Body of pancreas (tissue), 4 donors: ENCODE measurements at regions not wholly inside any gene's neighbourhood (a gene's known extent, or its start where the extent isn't known, plus 50 kb on each side); places are given as distances from the start of the nearest gene placed in this dataset.
"Not testable (repeated sequence)": the region's sequence is repeated elsewhere in the genome, so short reads cannot be mapped to it uniquely, and the experiment has no call there.

Source experiments
- ATAC-seq: fragments of 150-250 bp; one replicate; pipeline ENCODE4 v1.9.1; 2016
- DNase-seq, 4 donors: peaks; one replicate each; pipeline ENCODE4 v3.0.0-alpha.2; 2019
- H3K27ac ChIP-seq, 4 donors: fragments of 200-600 bp; sonication (generic); 1 replicate in 3 of 4; 2 replicates in 1 of 4; pipeline versions ENCODE4 v1.5.1 to v1.6.1; 2016 to 2019; ENCODE audit warnings: mild to moderate bottlenecking in 1 of 4, mixed read lengths in 1 of 4, moderate library complexity in 1 of 4
- H3K27me3 ChIP-seq, 2 donors: fragments of 200-600 bp; sonication (generic); one replicate each; pipeline ENCODE4 v1.6.0; 2016; ENCODE audit warnings: mild to moderate bottlenecking in 1 of 2
- H3K36me3 ChIP-seq, 2 donors: fragments of 200-600 bp; sonication (generic); replicated peaks in 1 of 2; 2 replicates each; pipeline ENCODE4 v1.5.1; 2016; ENCODE audit warnings: low read depth in 2 of 2; ENCODE audit not compliant: insufficient read depth in 1 of 2
- H3K4me1 ChIP-seq: fragments of 200-600 bp; sonication (generic); one replicate; pipeline ENCODE4 v1.6.0; 2016
- H3K4me3 ChIP-seq, 2 donors: fragments of 200-600 bp; sonication (generic); 1 replicate in 1 of 2; 2 replicates in 1 of 2; pipeline ENCODE4 v1.5.1; 2016 to 2019
- H3K9me3 ChIP-seq, 3 donors: fragments of 200-600 bp; sonication (generic); 1 replicate in 2 of 3; 2 replicates in 1 of 3; pipeline ENCODE4 v1.5.1; 2016
- POLR2A ChIP-seq, 3 donors: fragments of 450-650 bp; IDR thresholded peaks; one replicate each; pipeline ENCODE4 v1.6.1; 2016; ENCODE audit warnings: antibody characterized with exemption in 3 of 3, mild to moderate bottlenecking in 2 of 3
- WGBS, 2 donors: methylation state at CpG; one replicate each; pipeline ENCODE4 v1.1.5; 2017; 5-methylcytosine and 5-hydroxymethylcytosine counted together
- intact Hi-C: fragments of 100-400 bp; cut with DNase I; formaldehyde crosslinking; loops from one replicate; pipeline ENCODE4 v1.15.1; 2023
- TF ChIP-seq, protein P1 (sequence below), 7 experiments: fragments of 450-650 bp in 4 of 7; fragments of 200-600 bp in 3 of 7; sonication (generic) in 3 of 7; IDR thresholded peaks; one replicate each; pipeline ENCODE4 v1.5.1; 2016 to 2019; ENCODE audit warnings: antibody characterized with exemption in 7 of 7

DNA sequence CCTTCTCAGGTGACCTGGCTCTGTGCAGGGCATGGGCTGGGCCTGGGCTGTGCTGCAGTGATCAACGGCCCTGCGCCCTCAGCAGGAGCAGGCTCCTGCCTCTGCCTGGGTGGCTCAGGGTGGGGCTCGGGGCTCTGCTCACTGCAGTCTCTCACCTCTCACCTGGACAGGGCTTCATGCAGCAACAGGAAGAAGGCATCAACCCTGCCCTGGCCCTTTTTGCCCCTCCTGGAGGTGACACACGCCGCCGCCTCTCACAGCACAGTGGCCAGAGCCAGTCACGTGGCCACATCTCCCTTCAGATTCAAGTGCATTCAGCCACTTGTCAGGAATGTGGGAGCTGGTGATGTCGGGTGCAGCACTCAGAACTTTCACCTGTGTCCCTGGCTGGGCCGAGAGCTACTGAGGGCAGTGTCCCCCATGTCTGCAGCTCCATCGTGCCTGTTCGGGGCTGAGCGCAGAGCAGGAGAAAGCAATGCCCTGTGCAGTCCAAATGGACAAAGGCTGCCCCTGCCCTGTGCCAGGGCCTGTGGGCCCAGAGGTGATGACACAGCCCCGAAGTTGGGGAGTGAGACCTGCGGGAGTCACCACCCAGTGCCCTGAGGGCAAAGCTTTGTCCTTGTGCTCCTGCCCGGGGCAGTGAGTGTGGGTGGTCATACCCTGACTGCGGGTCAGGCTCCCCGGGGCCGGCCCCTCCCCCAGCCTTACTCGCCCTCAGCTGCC is 314.0 kb downstream of the PTPRU start:
- Histone ChIP-seq H3K4me1 (no peaks in the 10 kb centered on the region), H3K9me3 (no peaks in the 10 kb centered on the region), H3K4me3 (no peak overlapping the region), H3K36me3 (no peaks in the 10 kb centered on the region), H3K27me3 (no peaks in the 10 kb centered on the region), H3K27ac (no peak overlapping the region)
- whole genome bisulfite sequencing, 2 donors, result 68 to 77% methylated on average over 9 to 19 of the region's 19 CpGs
- intact Hi-C loops, result no loop called here
- ATAC-seq (no peak), DNase-seq (no peak)
- TF ChIP-seq POLR2A (IDR thresholded peaks at IDR 0.05), result no peak
- TF ChIP-seq, protein P1, sequence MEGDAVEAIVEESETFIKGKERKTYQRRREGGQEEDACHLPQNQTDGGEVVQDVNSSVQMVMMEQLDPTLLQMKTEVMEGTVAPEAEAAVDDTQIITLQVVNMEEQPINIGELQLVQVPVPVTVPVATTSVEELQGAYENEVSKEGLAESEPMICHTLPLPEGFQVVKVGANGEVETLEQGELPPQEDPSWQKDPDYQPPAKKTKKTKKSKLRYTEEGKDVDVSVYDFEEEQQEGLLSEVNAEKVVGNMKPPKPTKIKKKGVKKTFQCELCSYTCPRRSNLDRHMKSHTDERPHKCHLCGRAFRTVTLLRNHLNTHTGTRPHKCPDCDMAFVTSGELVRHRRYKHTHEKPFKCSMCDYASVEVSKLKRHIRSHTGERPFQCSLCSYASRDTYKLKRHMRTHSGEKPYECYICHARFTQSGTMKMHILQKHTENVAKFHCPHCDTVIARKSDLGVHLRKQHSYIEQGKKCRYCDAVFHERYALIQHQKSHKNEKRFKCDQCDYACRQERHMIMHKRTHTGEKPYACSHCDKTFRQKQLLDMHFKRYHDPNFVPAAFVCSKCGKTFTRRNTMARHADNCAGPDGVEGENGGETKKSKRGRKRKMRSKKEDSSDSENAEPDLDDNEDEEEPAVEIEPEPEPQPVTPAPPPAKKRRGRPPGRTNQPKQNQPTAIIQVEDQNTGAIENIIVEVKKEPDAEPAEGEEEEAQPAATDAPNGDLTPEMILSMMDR (IDR thresholded peaks at IDR 0.05), result no peak

DNA sequence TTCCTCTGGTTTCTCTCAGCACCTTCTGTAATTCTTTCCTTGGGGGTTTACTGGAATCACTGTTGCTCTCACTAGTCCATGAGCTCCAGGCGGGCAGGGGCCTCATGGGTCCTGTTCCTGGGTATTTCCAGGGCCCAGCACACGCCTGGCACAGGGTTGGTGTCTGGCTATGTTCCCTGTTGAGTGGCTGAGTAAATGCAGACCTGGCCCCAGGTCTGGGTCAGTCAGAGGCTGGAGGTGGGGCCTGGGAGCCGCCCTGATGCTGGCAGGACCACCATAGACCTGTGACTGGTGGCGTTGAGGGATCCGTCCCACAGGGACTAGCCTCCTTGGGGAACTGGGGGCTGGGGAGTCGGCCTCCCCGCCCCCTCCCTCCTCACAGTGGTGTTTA is 313.4 kb downstream of the PTPRU start:
- H3K27me3 ChIP-seq, ATAC-seq, DNase-seq, H3K4me3 ChIP-seq, H3K9me3 ChIP-seq, H3K27ac ChIP-seq, H3K4me1 ChIP-seq, H3K36me3 ChIP-seq, intact Hi-C loops: not testable (repeated sequence)
- WGBS, 2 donors, result 72 to 76% methylated on average over 2 to 6 of the region's 7 CpGs

DNA sequence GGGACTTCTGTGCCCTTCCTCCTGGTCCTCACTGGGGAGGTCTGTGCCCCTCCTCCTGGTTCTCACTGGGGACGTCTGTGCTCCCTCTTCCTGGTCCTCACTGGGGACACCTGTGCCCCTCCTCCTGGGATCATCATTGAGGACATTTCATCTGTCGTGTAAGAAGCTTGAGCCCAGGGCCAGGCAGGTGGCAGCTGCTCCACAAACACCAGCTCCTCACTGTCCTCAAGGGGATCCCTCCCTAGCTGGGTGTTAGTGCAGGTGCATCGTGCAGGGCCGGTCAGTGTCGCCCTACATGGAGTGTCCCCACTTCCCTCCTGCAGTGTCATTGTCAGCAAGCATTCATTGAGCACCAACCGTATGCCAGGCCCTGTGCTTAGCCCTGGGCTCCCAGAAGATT is 312.7 kb downstream of the PTPRU start:
- Histone ChIP-seq H3K36me3 (no peaks in the 10 kb centered on the region), H3K27ac (no peak overlapping the region), H3K27me3 (no peaks in the 10 kb centered on the region), H3K4me3 (no peak overlapping the region), H3K4me1 (no peaks in the 10 kb centered on the region), H3K9me3 (peaks cover 0 to 6% (median 0%) of the 10 kb centered on the region in 3 donors)
- WGBS, 2 donors, result 54% methylated on average over 4 to 6 of the region's 6 CpGs
- DNase-seq (no peak), ATAC-seq (no peak)
- TF ChIP-seq, protein P1 (IDR thresholded peaks at IDR 0.05), result no peak
- intact Hi-C loops, result no loop called here

DNA sequence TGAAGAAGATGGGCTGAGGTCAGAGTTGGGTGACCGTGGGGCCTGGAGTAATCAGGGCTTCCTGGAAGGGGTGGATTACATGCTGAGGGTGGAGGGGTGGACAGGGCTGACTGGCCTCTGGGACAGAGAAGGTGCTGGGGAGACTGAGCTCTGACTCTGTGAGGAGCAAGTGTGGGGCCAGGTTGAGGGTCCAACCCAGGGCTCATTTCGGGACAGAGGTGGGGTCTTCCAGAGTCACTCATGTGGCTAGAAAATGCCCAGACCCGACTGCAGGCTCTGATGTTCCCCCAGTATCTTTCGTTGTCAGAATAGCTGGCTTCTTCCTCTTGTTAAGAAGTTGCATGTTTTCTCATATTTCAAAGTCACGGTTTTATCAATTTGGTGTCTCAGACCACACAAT is 311.8 kb downstream of the PTPRU start:
- DNase-seq (no peak), ATAC-seq (no peak)
- 25 to 26% methylated on average over 5 of the region's 5 CpGs for WGBS, 2 donors
- no peak overlapping the region for H3K4me3 ChIP-seq
- no peak for TF ChIP-seq POLR2A (IDR thresholded peaks at IDR 0.05)
- TF ChIP-seq, protein P1 (IDR thresholded peaks at IDR 0.05), result no peak
- H3K27ac ChIP-seq, result no peak overlapping the region
- no peaks in the 10 kb centered on the region for H3K36me3 ChIP-seq
- intact Hi-C loops, result no loop called here
- no peaks in the 10 kb centered on the region for H3K4me1 ChIP-seq
- H3K9me3 ChIP-seq, result peaks cover 0 to 6% (median 0%) of the 10 kb centered on the region in 3 donors
- H3K27me3 ChIP-seq, result no peaks in the 10 kb centered on the region

DNA sequence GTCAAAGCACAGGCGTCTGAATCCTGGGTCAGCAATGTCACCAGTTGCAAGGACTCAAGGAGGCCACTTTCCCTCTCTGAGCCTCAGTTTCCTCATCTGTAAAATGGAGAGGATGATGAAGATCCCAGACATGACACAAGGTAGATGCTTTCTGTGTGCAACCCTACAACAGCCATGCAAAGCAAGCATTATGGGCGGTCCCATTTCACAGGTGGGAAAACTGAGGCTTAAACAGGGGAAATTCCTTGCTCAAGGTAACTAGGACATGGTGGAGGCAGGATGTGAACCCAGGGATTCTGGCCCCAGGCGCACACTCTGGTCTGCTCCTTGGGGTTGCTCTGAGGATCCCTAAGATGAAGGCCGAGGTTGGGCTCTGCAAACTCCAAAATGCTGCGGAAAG is 311.0 kb downstream of the PTPRU start:
- DNase-seq (no peak), ATAC-seq (no peak)
- H3K4me3 ChIP-seq, result no peak overlapping the region
- peaks cover 0 to 6% (median 0%) of the 10 kb centered on the region in 3 donors for H3K9me3 ChIP-seq
- no peak overlapping the region for H3K27ac ChIP-seq
- no peaks in the 10 kb centered on the region for H3K36me3 ChIP-seq
- TF ChIP-seq, protein P1 (IDR thresholded peaks at IDR 0.05), result no peak
- TF ChIP-seq POLR2A (IDR thresholded peaks at IDR 0.05), result no peak
- no peaks in the 10 kb centered on the region for H3K4me1 ChIP-seq
- no peaks in the 10 kb centered on the region for H3K27me3 ChIP-seq
- 83 to 88% methylated on average over 5 of the region's 5 CpGs for WGBS, 2 donors
- intact Hi-C loops, result no loop called here
